HEK293 (cell line): ENCODE measurements at regions not wholly inside any gene's neighbourhood (a gene's known extent, or its start where the extent isn't known, plus 50 kb on each side); places are given as distances from the start of the nearest gene placed in this dataset.
"Not testable (repeated sequence)": the region's sequence is repeated elsewhere in the genome, so short reads cannot be mapped to it uniquely, and the experiment has no call there.

Source experiments
- CTCF ChIA-PET: fragments of 350-600 bp; formaldehyde crosslinking; extraction: SDS; loops from one replicate; lab custom pipeline; 2021; ENCODE audit warnings: antibody characterized with exemption; lab: Yijun Ruan, JAX
- POLR2A ChIA-PET: fragments of 300-600 bp; formaldehyde crosslinking; extraction: SDS; loops from one replicate; lab custom pipeline; 2020; ENCODE audit warnings: antibody characterized with exemption, inconsistent platforms; lab: Yijun Ruan, JAX
- H3K27ac ChIP-seq: fragments of 200-500 bp; sonication (Bioruptor generic); 2 replicates; pipeline ENCODE4 v1.5.1; 2014; ENCODE audit warnings: low read depth, low read length, control low read depth, inconsistent platforms; ENCODE audit errors: extremely low read depth
- H3K36me3 ChIP-seq, 2 experiments: fragments of 200-500 bp in 1 of 2; sonication (Bioruptor generic) in 1 of 2; 1 replicate in 1 of 2; 2 replicates in 1 of 2; pipeline ENCODE4 v1.5.1; 2014 to 2017; ENCODE audit warnings: inconsistent platforms in 2 of 2, low read length in 2 of 2; ENCODE audit not compliant: control insufficient read depth in 2 of 2, insufficient read depth in 1 of 2
- H3K4me1 ChIP-seq: fragments of 200-500 bp; sonication (Bioruptor generic); 2 replicates; pipeline ENCODE4 v1.5.1; 2014; ENCODE audit warnings: mild to moderate bottlenecking, low read length, inconsistent platforms; ENCODE audit not compliant: control insufficient read depth, insufficient read depth
- H3K4me3 ChIP-seq: 2 replicates; pipeline ENCODE4 v1.5.1; 2011; ENCODE audit warnings: low read depth, mild to moderate bottlenecking, control low read depth, low read length, moderate library complexity
- H3K9me3 ChIP-seq: fragments of 200-500 bp; sonication (Bioruptor generic); 2 replicates; pipeline ENCODE4 v1.5.1; 2014; ENCODE audit warnings: low read depth, low read length, inconsistent platforms; ENCODE audit not compliant: control insufficient read depth, insufficient read depth
- EGR2 ChIP-seq: fragments of 450-650 bp; formaldehyde crosslinking; IDR thresholded peaks from 2 replicates; pipeline ENCODE4 v1.5.1; 2016; ENCODE audit warnings: low read depth, missing biosample characterization, missing genetic modification characterization
- ZBTB17 ChIP-seq: fragments of 450-650 bp; formaldehyde crosslinking; IDR thresholded peaks from 2 replicates; pipeline ENCODE4 v1.5.1; 2016; ENCODE audit warnings: missing biosample characterization, missing genetic modification characterization
- ZNF10 ChIP-seq: fragments of 450-650 bp; formaldehyde crosslinking; IDR thresholded peaks from 2 replicates; pipeline ENCODE4 v1.5.1; 2017; ENCODE audit warnings: missing biosample characterization, missing genetic modification characterization
- ZNF132 ChIP-seq: fragments of 450-650 bp; formaldehyde crosslinking; IDR thresholded peaks from 2 replicates; pipeline ENCODE4 v1.5.1; 2017; ENCODE audit warnings: missing biosample characterization, missing genetic modification characterization, borderline replicate concordance
- ZNF341 ChIP-seq: fragments of 450-650 bp; formaldehyde crosslinking; IDR thresholded peaks from 2 replicates; pipeline ENCODE4; 2016; ENCODE audit warnings: low read depth, missing biosample characterization, missing genetic modification characterization
- ZNF416 ChIP-seq: fragments of 450-650 bp; formaldehyde crosslinking; IDR thresholded peaks from 2 replicates; pipeline ENCODE4 v1.5.1; 2016; ENCODE audit warnings: missing biosample characterization, missing genetic modification characterization
- ZNF529 ChIP-seq: fragments of 450-650 bp; formaldehyde crosslinking; IDR thresholded peaks from 2 replicates; pipeline ENCODE4 v1.5.1; 2017; ENCODE audit warnings: missing genetic modification characterization, missing biosample characterization; ENCODE audit not compliant: insufficient replicate concordance
- ZNF544 ChIP-seq: fragments of 450-650 bp; formaldehyde crosslinking; IDR thresholded peaks from 2 replicates; pipeline ENCODE4 v1.5.0; 2017; ENCODE audit warnings: missing biosample characterization, missing genetic modification characterization
- ZNF660 ChIP-seq: fragments of 450-650 bp; IDR thresholded peaks from 2 replicates; pipeline ENCODE4 v1.5.1; 2018; ENCODE audit warnings: missing biosample characterization, mild to moderate bottlenecking, missing genetic modification characterization
- ZSCAN30 ChIP-seq: fragments of 450-650 bp; IDR thresholded peaks from 2 replicates; pipeline ENCODE4 v1.5.1; 2018; ENCODE audit warnings: missing biosample characterization, mild to moderate bottlenecking, missing genetic modification characterization, moderate library complexity
- TF ChIP-seq, protein P1 (sequence below): fragments of 450-650 bp; formaldehyde crosslinking; IDR thresholded peaks from 2 replicates; pipeline ENCODE4 v1.5.1; 2016; ENCODE audit warnings: missing biosample characterization, missing genetic modification characterization
- TF ChIP-seq, protein P2 (sequence below): fragments of 450-650 bp; formaldehyde crosslinking; IDR thresholded peaks from 2 replicates; pipeline ENCODE4 v1.5.1; 2016; ENCODE audit warnings: missing biosample characterization, missing genetic modification characterization, low read depth
- TF ChIP-seq, protein P3 (sequence below): fragments of 450-650 bp; formaldehyde crosslinking; IDR thresholded peaks from 2 replicates; pipeline ENCODE4 v1.5.1; 2016; ENCODE audit warnings: missing biosample characterization, missing genetic modification characterization

DNA sequence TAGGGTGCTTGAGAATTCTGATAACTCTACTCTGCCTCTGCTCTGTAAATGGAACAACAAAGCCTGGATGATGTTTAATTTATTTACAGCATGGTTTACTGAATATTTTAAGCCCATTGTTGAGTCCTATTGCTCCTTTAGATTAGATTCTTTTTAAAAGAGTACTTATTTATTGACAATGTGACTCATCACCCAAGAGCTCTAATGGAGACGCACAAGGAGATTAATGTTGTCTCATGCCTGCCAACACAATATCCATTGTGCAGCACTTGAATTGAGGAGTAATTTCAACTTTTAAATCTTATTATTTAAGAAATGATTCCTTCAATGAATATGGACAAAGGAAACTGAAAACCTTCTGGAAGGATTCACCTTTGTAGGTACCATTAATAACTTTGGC is 691.4 kb downstream of the ZBBX start (continued):
- TF ChIP-seq, protein P1, sequence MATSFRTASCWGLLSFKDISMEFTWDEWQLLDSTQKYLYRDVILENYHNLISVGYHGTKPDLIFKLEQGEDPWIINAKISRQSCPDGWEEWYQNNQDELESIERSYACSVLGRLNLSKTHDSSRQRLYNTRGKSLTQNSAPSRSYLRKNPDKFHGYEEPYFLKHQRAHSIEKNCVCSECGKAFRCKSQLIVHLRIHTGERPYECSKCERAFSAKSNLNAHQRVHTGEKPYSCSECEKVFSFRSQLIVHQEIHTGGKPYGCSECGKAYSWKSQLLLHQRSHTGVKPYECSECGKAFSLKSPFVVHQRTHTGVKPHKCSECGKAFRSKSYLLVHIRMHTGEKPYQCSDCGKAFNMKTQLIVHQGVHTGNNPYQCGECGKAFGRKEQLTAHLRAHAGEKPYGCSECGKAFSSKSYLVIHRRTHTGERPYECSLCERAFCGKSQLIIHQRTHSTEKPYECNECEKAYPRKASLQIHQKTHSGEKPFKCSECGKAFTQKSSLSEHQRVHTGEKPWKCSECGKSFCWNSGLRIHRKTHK (tag by site-specific recombination), result no peak
- TF ChIP-seq ZNF341 (tag by site-specific recombination) (no peak), ZSCAN30 (tag by site-specific recombination) (no peak), ZNF10 (tag by site-specific recombination) (no peak), ZBTB17 (tag by site-specific recombination) (no peak)
- TF ChIP-seq, protein P2, sequence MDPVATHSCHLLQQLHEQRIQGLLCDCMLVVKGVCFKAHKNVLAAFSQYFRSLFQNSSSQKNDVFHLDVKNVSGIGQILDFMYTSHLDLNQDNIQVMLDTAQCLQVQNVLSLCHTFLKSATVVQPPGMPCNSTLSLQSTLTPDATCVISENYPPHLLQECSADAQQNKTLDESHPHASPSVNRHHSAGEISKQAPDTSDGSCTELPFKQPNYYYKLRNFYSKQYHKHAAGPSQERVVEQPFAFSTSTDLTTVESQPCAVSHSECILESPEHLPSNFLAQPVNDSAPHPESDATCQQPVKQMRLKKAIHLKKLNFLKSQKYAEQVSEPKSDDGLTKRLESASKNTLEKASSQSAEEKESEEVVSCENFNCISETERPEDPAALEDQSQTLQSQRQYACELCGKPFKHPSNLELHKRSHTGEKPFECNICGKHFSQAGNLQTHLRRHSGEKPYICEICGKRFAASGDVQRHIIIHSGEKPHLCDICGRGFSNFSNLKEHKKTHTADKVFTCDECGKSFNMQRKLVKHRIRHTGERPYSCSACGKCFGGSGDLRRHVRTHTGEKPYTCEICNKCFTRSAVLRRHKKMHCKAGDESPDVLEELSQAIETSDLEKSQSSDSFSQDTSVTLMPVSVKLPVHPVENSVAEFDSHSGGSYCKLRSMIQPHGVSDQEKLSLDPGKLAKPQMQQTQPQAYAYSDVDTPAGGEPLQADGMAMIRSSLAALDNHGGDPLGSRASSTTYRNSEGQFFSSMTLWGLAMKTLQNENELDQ (tag by site-specific recombination), result no peak

DNA sequence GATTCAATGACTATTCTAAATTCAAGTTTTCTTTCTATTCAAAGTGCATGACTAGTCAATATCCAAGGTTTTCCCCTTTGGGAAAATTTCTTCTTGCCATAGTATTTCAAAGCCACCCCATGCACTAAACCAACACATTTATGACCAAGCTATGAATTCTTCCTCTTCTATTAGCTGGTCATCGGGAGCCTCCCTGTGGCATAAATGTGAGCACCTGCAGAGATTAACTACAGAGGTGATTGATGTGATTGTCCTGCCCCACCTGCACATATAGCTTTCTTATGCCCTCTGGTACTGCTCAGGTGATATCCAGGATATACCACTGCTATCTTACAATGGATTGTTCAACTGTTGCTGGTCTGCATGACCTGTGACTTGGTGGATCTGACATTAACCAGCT is 694.9 kb downstream of the ZBBX start:
- Histone ChIP-seq H3K27ac (no peak overlapping the region), H3K4me1 (no peaks in the 10 kb centered on the region), H3K4me3 (no peak overlapping the region)
- ChIA-PET POLR2A (no interaction called here), CTCF (no interaction called here)
- TF ChIP-seq ZNF529 (tag by site-specific recombination), result no peak
- TF ChIP-seq, all 188 proteins: peak for 0
- Histone ChIP-seq H3K36me3 (no peaks in the 10 kb centered on the region), H3K9me3 (no peaks in the 10 kb centered on the region)

DNA sequence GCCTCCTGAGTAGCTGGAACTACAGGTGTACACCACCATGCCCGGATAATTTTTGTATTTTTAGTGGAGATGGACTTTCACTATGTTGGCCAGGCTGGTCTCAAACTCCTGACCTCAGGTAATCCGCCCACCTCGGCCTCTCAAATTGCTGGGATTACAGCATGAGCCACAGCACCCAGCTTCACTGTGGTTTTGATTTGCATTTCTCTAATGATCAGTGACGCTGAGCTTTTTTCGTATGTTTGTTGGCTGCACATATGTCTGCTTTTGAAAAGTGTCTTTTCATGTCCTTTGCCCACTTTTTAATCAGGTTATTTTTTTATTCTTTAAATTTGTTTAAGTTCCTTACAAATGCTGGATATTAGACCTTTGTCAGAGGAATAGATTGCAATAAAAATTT is 696.0 kb downstream of the ZBBX start:
- POLR2A ChIA-PET, H3K36me3 ChIP-seq, H3K9me3 ChIP-seq, H3K27ac ChIP-seq, H3K4me1 ChIP-seq, H3K4me3 ChIP-seq, CTCF ChIA-PET: not testable (repeated sequence)

DNA sequence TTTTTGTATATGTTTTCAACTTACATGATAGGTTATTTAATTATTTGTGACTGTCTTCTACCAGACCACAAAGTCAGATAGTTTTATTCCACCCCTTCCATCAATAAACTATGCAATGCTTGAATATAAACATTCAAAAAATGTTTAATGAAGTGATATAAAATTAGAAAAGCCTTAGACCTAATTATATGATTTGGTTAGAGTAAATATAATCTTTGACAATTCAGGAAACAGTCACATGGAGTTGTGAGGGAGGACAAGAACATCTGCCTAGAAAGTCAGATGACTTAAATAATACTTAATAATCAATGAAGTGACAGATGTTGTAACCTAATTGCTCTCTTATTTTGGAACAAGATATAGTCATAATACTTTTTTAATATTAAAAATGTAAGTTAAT is 710.3 kb downstream of the ZBBX start:
- Histone ChIP-seq H3K9me3 (no peaks in the 10 kb centered on the region), H3K27ac (no peak overlapping the region), H3K4me1 (no peaks in the 10 kb centered on the region), H3K36me3 (no peaks in the 10 kb centered on the region), H3K4me3 (no peak overlapping the region)
- ChIA-PET POLR2A (no interaction called here), CTCF (no interaction called here)
- TF ChIP-seq ZNF544 (tag by site-specific recombination) (no peak), EGR2 (tag by site-specific recombination) (no peak), ZNF132 (tag by site-specific recombination) (no peak), ZNF660 (tag by site-specific recombination) (no peak), ZNF416 (tag by site-specific recombination) (no peak)
- TF ChIP-seq, protein P3, sequence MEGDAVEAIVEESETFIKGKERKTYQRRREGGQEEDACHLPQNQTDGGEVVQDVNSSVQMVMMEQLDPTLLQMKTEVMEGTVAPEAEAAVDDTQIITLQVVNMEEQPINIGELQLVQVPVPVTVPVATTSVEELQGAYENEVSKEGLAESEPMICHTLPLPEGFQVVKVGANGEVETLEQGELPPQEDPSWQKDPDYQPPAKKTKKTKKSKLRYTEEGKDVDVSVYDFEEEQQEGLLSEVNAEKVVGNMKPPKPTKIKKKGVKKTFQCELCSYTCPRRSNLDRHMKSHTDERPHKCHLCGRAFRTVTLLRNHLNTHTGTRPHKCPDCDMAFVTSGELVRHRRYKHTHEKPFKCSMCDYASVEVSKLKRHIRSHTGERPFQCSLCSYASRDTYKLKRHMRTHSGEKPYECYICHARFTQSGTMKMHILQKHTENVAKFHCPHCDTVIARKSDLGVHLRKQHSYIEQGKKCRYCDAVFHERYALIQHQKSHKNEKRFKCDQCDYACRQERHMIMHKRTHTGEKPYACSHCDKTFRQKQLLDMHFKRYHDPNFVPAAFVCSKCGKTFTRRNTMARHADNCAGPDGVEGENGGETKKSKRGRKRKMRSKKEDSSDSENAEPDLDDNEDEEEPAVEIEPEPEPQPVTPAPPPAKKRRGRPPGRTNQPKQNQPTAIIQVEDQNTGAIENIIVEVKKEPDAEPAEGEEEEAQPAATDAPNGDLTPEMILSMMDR (tag by site-specific recombination), result no peak
